ENCODE measurements at regions not wholly inside any gene's neighbourhood (a gene's known extent, or its start where the extent isn't known, plus 50 kb on each side); places are given as distances from the start of the nearest gene placed in this dataset.
"Not testable (repeated sequence)": the region's sequence is repeated elsewhere in the genome, so short reads cannot be mapped to it uniquely, and the experiment has no call there.

DNA sequence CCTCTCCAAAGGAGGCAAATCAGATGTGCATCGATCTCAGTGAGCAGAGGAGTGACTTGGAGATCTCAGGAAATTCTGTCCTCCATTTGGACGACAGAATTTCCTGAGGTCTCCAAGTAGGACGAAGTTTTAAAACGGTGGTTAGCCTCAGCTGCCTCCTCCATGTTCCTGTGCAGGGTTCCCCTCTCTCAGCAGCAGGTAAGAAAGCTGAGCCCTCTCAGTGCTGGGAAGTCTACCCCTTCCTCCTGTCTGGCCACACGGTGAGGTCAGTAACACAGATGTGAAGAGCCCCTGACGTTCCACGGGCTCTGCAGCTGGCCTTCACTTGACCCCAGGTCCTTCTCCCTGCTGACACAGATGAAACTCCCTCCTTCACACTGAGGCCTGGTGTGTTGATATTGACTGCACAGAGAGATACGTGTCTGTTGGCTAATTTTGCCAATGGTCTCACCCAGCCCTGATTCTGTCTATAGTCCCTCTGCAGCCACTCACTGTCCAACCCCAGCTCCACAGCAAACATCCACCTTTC, 607.4 kb upstream of the B3GAT1 start:
- TF ChIP-seq, protein P1, sequence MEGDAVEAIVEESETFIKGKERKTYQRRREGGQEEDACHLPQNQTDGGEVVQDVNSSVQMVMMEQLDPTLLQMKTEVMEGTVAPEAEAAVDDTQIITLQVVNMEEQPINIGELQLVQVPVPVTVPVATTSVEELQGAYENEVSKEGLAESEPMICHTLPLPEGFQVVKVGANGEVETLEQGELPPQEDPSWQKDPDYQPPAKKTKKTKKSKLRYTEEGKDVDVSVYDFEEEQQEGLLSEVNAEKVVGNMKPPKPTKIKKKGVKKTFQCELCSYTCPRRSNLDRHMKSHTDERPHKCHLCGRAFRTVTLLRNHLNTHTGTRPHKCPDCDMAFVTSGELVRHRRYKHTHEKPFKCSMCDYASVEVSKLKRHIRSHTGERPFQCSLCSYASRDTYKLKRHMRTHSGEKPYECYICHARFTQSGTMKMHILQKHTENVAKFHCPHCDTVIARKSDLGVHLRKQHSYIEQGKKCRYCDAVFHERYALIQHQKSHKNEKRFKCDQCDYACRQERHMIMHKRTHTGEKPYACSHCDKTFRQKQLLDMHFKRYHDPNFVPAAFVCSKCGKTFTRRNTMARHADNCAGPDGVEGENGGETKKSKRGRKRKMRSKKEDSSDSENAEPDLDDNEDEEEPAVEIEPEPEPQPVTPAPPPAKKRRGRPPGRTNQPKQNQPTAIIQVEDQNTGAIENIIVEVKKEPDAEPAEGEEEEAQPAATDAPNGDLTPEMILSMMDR (IDR thresholded peaks at IDR 0.05; ENCODE audit: low read length, missing control alignments): no peak
- H3K4me3 ChIP-seq (replicated peaks; ENCODE audit: low read depth, low read length): no peak overlapping the region
- DNase-seq (ENCODE audit: low read depth): no peak

DNA sequence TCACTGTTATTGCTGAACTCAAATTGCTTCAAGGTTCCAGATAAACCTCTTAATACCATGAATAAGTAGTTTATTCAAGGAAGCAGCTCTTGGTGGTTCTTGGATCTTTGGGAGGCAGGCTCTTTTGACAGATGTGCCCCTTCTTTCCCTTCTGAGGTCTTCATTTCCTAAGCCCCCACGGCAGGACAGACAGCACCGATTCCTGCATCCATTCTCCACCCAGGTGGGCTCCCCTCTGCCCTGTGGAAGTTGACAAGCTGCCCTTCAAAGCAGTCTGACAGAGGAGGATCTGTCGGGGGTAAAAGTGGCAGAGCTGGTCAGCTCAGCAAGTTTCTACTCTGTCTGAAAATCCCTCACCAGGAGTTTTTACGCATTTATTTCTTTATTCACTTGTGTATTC, 605.3 kb upstream of the B3GAT1 start:
- no peak overlapping the region for H3K4me3 ChIP-seq (replicated peaks; ENCODE audit: low read depth, low read length)
- no peak for DNase-seq (ENCODE audit: low read depth)
- TF ChIP-seq, protein P1 (IDR thresholded peaks at IDR 0.05; ENCODE audit: low read length, missing control alignments): no peak

GRCh38 chr11:135015966-135016365, 603.9 kb upstream of the B3GAT1 start:
- no peak overlapping the region for H3K4me3 ChIP-seq (replicated peaks; ENCODE audit: low read depth, low read length)
- DNase-seq (ENCODE audit: low read depth): no peak
- TF ChIP-seq, protein P1 (IDR thresholded peaks at IDR 0.05; ENCODE audit: low read length, missing control alignments): no peak

DNA sequence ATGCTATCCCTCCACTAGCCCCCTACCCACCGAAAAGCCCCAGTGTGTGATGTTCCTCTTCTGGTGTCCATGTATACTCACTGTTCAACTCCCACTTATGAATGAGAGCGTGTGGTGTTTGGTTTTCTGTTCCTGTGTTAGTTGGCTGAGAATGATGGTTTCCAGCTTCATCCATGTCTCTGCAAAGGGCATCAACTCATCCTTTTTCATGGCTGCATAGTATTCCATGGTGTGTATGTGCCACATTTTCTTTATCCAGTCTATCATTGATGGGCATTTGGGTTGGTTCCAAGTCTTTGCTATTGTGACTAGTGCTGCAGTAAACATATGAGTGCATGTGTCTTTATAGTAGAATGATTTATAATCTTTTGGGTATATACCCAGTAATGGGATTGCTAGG, 599.3 kb upstream of the B3GAT1 start:
- DNase-seq (ENCODE audit: low read depth); H3K4me3 ChIP-seq (replicated peaks; ENCODE audit: low read depth, low read length): not testable (repeated sequence)

DNA sequence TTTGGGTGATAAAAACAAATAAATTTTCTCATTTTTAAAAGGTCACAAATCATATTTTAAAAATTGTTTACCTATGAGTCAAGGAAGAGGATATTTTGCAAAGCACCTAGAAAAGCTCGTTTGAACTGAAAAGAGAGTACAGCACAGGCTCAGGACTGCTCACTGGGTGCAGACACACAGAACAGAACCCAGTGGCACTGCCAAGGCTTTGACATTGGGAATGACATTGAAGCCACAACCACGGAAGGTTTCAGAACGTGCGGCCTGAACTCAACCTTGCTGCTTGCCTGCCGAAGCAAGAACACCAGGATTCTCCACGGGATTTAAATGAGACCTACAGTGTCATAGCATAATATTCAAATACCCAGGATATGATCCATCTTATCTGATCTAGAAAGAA, 597.1 kb upstream of the B3GAT1 start:
- no peak for DNase-seq (ENCODE audit: low read depth)
- TF ChIP-seq, protein P1 (IDR thresholded peaks at IDR 0.05; ENCODE audit: low read length, missing control alignments): no peak
- H3K4me3 ChIP-seq (replicated peaks; ENCODE audit: low read depth, low read length): no peak overlapping the region

GRCh38 chr11:135008412-135008811, 596.4 kb upstream of the B3GAT1 start:
- no peak overlapping the region for H3K4me3 ChIP-seq (replicated peaks; ENCODE audit: low read depth, low read length)
- no peak for DNase-seq (ENCODE audit: low read depth)
- TF ChIP-seq, protein P1 (IDR thresholded peaks at IDR 0.05; ENCODE audit: low read length, missing control alignments): no peak

DNA sequence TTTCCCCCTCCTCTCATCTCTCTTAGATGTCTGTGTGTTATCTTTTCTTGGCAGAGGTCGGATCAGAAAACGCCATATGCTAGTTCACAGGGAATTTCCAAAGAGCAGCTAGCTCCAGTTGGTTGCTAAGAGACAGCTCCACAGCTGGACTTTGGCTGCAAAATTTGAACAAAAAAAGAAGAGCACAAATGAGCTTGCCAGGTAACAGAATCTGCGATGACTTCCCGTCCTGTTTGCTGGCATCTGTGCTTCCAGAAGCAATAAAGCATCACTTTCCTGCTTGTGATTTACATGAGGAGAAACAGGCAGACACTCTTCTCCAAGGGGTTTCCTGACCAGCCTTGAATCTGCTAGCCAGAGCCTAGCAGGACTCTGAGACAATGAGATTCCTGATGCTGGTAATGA, 596.0 kb upstream of the B3GAT1 start:
- H3K4me3 ChIP-seq (replicated peaks; ENCODE audit: low read depth, low read length): no peak overlapping the region
- TF ChIP-seq, protein P1 (IDR thresholded peaks at IDR 0.05; ENCODE audit: low read length, missing control alignments): no peak
- DNase-seq (ENCODE audit: low read depth): no peak

Measured in fibroblast of pulmonary artery (primary cell).